ENCODE measurements at regions not wholly inside any gene's neighbourhood (a gene's known extent, or its start where the extent isn't known, plus 50 kb on each side); places are given as distances from the start of the nearest gene placed in this dataset.

DNA sequence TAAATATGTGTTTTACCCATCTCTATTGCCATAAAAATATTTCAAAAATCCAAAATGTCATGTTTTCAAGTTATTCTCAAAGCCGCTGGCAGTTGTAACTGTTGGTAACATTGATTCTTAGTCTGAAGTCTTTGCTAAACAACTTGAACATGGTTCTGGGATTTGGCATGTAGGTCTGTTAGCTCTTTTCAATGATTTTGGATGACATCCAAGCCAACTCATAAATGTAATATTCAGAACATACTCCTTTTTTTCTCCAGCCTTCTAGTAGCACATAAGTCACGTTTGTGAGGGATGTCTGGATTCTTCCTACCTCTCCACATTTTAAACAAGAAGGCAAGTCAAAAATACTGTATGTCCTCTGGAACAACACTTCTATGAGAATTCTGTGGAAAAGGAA, 305.3 kb downstream of the PRR32 start:
- intact Hi-C loops (cut with micrococcal nuclease; ENCODE audit: unreplicated experiment), result no loop called here
- in situ Hi-C loops (cut with HindIII; ENCODE audit: low pct_unique_long_range_greater_than_20kb, low sequenced_read_pairs), result no loop called here
- no peak for ATAC-seq

DNA sequence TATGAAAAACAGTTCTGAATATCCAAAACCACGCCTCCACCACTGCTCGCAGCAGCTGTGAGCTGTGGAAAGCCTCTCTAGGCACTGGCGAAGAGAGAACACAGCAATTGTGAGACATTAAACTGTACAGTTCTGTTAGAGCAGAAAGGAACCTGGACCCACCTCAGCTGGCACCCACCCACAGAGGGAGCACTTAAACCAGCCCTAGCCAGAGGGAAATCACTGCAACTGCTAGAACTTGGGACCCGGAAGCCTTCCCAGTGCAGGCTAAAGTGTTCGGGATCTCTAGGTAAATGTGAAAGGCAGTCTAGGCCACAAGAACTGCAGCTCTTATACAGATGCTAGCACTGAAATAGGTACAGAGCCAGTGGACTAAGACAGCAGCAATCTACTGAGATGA, 308.8 kb downstream of the PRR32 start:
- intact Hi-C loops (cut with micrococcal nuclease; ENCODE audit: unreplicated experiment), result no loop called here
- H3K36me3 ChIP-seq (ENCODE audit: control insufficient read depth, insufficient read depth, low read length), result no peaks in the 10 kb centered on the region
- BruUV-seq (replicated peaks), result no TSS peak
- in situ Hi-C loops (cut with HindIII; ENCODE audit: low pct_unique_long_range_greater_than_20kb, low sequenced_read_pairs), result no loop called here
- ChIA-PET POLR2A (no interaction called here), CTCF (no interaction called here)
- no peaks in the 10 kb centered on the region for H3K9me3 ChIP-seq (ENCODE audit: control insufficient read depth, insufficient read depth, low read depth, low read length)
- H3K27me3 ChIP-seq (ENCODE audit: control insufficient read depth, insufficient read depth, low read length), result no peaks in the 10 kb centered on the region
- H3K27ac ChIP-seq (ENCODE audit: low read length), result no peak overlapping the region
- no peaks in the 10 kb centered on the region for H3K4me1 ChIP-seq (ENCODE audit: control insufficient read depth, insufficient read depth, low read length)
- DNase-seq (ENCODE audit: low read depth, low spot score) (no peak), ATAC-seq (no peak)
- TF ChIP-seq, protein P1, sequence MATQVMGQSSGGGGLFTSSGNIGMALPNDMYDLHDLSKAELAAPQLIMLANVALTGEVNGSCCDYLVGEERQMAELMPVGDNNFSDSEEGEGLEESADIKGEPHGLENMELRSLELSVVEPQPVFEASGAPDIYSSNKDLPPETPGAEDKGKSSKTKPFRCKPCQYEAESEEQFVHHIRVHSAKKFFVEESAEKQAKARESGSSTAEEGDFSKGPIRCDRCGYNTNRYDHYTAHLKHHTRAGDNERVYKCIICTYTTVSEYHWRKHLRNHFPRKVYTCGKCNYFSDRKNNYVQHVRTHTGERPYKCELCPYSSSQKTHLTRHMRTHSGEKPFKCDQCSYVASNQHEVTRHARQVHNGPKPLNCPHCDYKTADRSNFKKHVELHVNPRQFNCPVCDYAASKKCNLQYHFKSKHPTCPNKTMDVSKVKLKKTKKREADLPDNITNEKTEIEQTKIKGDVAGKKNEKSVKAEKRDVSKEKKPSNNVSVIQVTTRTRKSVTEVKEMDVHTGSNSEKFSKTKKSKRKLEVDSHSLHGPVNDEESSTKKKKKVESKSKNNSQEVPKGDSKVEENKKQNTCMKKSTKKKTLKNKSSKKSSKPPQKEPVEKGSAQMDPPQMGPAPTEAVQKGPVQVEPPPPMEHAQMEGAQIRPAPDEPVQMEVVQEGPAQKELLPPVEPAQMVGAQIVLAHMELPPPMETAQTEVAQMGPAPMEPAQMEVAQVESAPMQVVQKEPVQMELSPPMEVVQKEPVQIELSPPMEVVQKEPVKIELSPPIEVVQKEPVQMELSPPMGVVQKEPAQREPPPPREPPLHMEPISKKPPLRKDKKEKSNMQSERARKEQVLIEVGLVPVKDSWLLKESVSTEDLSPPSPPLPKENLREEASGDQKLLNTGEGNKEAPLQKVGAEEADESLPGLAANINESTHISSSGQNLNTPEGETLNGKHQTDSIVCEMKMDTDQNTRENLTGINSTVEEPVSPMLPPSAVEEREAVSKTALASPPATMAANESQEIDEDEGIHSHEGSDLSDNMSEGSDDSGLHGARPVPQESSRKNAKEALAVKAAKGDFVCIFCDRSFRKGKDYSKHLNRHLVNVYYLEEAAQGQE (IDR thresholded peaks at IDR 0.05; ENCODE audit: insufficient read depth in 1 of 2, low read depth in 2 of 2, low read length in 1 of 2), result no peak
- TF ChIP-seq TCF7L2 (IDR thresholded peaks at IDR 0.05; ENCODE audit: low read depth, low read length), result no peak
- TF ChIP-seq POLR2AphosphoS5 (IDR thresholded peaks at IDR 0.05; ENCODE audit: low read depth, low read length), result no peak
- TF ChIP-seq SIN3A (IDR thresholded peaks at IDR 0.05; ENCODE audit: borderline replicate concordance, insufficient read depth, low read depth, low read length), result no peak
- TF ChIP-seq, protein P2, sequence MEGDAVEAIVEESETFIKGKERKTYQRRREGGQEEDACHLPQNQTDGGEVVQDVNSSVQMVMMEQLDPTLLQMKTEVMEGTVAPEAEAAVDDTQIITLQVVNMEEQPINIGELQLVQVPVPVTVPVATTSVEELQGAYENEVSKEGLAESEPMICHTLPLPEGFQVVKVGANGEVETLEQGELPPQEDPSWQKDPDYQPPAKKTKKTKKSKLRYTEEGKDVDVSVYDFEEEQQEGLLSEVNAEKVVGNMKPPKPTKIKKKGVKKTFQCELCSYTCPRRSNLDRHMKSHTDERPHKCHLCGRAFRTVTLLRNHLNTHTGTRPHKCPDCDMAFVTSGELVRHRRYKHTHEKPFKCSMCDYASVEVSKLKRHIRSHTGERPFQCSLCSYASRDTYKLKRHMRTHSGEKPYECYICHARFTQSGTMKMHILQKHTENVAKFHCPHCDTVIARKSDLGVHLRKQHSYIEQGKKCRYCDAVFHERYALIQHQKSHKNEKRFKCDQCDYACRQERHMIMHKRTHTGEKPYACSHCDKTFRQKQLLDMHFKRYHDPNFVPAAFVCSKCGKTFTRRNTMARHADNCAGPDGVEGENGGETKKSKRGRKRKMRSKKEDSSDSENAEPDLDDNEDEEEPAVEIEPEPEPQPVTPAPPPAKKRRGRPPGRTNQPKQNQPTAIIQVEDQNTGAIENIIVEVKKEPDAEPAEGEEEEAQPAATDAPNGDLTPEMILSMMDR (IDR thresholded peaks at IDR 0.05), result no peak
- H3K4me3 ChIP-seq (ENCODE audit: low read depth in 2 of 2, low read length in 2 of 2), result no peak overlapping the region

More for the DNA sequence above, 305.3 kb downstream of the PRR32 start:
- no peak for DNase-seq (ENCODE audit: low read depth, low spot score)
- BruUV-seq (replicated peaks), result no TSS peak
- Histone ChIP-seq H3K27ac (ENCODE audit: low read length) (no peak overlapping the region), H3K36me3 (ENCODE audit: control insufficient read depth, insufficient read depth, low read length) (no peaks in the 10 kb centered on the region), H3K4me3 (ENCODE audit: low read depth in 2 of 2, low read length in 2 of 2) (no peak overlapping the region), H3K4me1 (ENCODE audit: control insufficient read depth, insufficient read depth, low read length) (no peaks in the 10 kb centered on the region), H3K9me3 (ENCODE audit: control insufficient read depth, insufficient read depth, low read depth, low read length) (no peaks in the 10 kb centered on the region), H3K27me3 (ENCODE audit: control insufficient read depth, insufficient read depth, low read length) (no peaks in the 10 kb centered on the region)
- CTCF ChIA-PET, result no interaction called here
- POLR2A ChIA-PET, result no interaction called here
- TF ChIP-seq, protein P2 (IDR thresholded peaks at IDR 0.05), result no peak
- TF ChIP-seq POLR2AphosphoS5 (IDR thresholded peaks at IDR 0.05; ENCODE audit: low read depth, low read length) (no peak), SIN3A (IDR thresholded peaks at IDR 0.05; ENCODE audit: borderline replicate concordance, insufficient read depth, low read depth, low read length) (no peak), TCF7L2 (IDR thresholded peaks at IDR 0.05; ENCODE audit: low read depth, low read length) (no peak)
